CD14-positive monocyte (primary cell): ENCODE measurements at regions not wholly inside any gene's neighbourhood (a gene's known extent, or its start where the extent isn't known, plus 50 kb on each side); places are given as distances from the start of the nearest gene placed in this dataset.

Source experiments
- DNase-seq, 3 donors: peaks; one replicate each; pipeline ENCODE4 v3.0.0-alpha.2; 2011 to 2022
- H2AFZ ChIP-seq: 2 replicates; pipeline ENCODE4 v1.6.0; 2012; ENCODE audit warnings: mild to moderate bottlenecking, low read depth, low read length, inconsistent platforms; ENCODE audit not compliant: insufficient read depth, poor library complexity, severe bottlenecking
- H3K27ac ChIP-seq, 2 donors: 1 replicate in 1 of 2; 2 replicates in 1 of 2; pipeline ENCODE4 v1.5.1; 2012 to 2013; ENCODE audit warnings: low read length in 2 of 2, control low read depth in 1 of 2, inconsistent platforms in 1 of 2, low read depth in 1 of 2, mild to moderate bottlenecking in 1 of 2
- H3K27me3 ChIP-seq, 2 donors: one replicate each; pipeline versions ENCODE4 v1.6.0 to v1.6.1; 2011 to 2013; ENCODE audit warnings: low read length in 2 of 2; ENCODE audit not compliant: control insufficient read depth in 2 of 2, insufficient read depth in 2 of 2
- H3K36me3 ChIP-seq, 2 donors: replicated peaks in 1 of 2; 1 replicate in 1 of 2; 2 replicates in 1 of 2; pipeline versions ENCODE4 v1.5.1 to v1.6.1; 2012 to 2013; ENCODE audit warnings: low read length in 2 of 2, control low read depth in 1 of 2, inconsistent platforms in 1 of 2, mild to moderate bottlenecking in 1 of 2; ENCODE audit not compliant: insufficient read depth in 2 of 2, control insufficient read depth in 1 of 2
- H3K4me1 ChIP-seq, 2 donors: 1 replicate in 1 of 2; 2 replicates in 1 of 2; pipeline versions ENCODE4 v1.5.1 to v1.6.1; 2012 to 2013; ENCODE audit warnings: low read length in 2 of 2, control low read depth in 1 of 2, inconsistent platforms in 1 of 2, mild to moderate bottlenecking in 1 of 2, moderate library complexity in 1 of 2; ENCODE audit not compliant: insufficient read depth in 2 of 2, control insufficient read depth in 1 of 2
- H3K4me2 ChIP-seq: replicated peaks from 2 replicates; pipeline ENCODE3; 2012; ENCODE audit warnings: low read length, moderate library complexity, mild to moderate bottlenecking; ENCODE audit not compliant: poor library complexity, severe bottlenecking; ENCODE audit errors: extremely low read depth
- H3K4me3 ChIP-seq, 3 experiments: fragments of 200-600 bp in 1 of 3; sonication (generic) in 1 of 3; replicated peaks in 1 of 3; 1 replicate in 2 of 3; 2 replicates in 1 of 3; pipeline ENCODE4 v1.5.1; 2011 to 2013; ENCODE audit warnings: low read length in 3 of 3, mild to moderate bottlenecking in 3 of 3, control low read depth in 2 of 3, low read depth in 2 of 3, inconsistent platforms in 1 of 3, moderate library complexity in 1 of 3
- H3K79me2 ChIP-seq: 2 replicates; pipeline ENCODE4 v1.6.0; 2012; ENCODE audit warnings: mild to moderate bottlenecking, control low read depth, inconsistent platforms, low read length, moderate library complexity; ENCODE audit not compliant: insufficient read depth
- H3K9ac ChIP-seq: 2 replicates; pipeline ENCODE4 v1.6.0; 2017; ENCODE audit warnings: low read length, mild to moderate bottlenecking; ENCODE audit not compliant: insufficient read depth, poor library complexity, severe bottlenecking
- H3K9me3 ChIP-seq, 2 donors: replicated peaks in 1 of 2; 1 replicate in 1 of 2; 2 replicates in 1 of 2; pipeline versions ENCODE4 v1.5.1 to v1.6.1; 2012 to 2013; ENCODE audit warnings: low read length in 2 of 2, control low read depth in 1 of 2; ENCODE audit not compliant: control insufficient read depth in 1 of 2, insufficient read depth in 1 of 2
- H4K20me1 ChIP-seq: 2 replicates; pipeline ENCODE4 v1.6.0; 2012; ENCODE audit warnings: mild to moderate bottlenecking, low read length, control low read depth, moderate library complexity; ENCODE audit not compliant: insufficient read depth
- H3K27ac Mint-ChIP-seq, 7 donors: one replicate each; pipeline ENCODE4 v1.8.0; 2020; ENCODE audit warnings: mild to moderate bottlenecking in 7 of 7, mixed read lengths in 7 of 7, moderate library complexity in 6 of 7, inconsistent platforms in 2 of 7
- H3K27me3 Mint-ChIP-seq, 3 donors: one replicate each; pipeline ENCODE4 v1.8.0; 2021 to 2022; ENCODE audit warnings: low read depth in 3 of 3, mild to moderate bottlenecking in 3 of 3, mixed read lengths in 3 of 3, moderate library complexity in 3 of 3, inconsistent platforms in 1 of 3
- H3K36me3 Mint-ChIP-seq, 2 donors: one replicate each; pipeline ENCODE4 v1.8.0; 2020; ENCODE audit warnings: mixed read lengths in 2 of 2, inconsistent platforms in 1 of 2, mild to moderate bottlenecking in 1 of 2
- H3K4me1 Mint-ChIP-seq: one replicate; pipeline ENCODE4 v1.8.0; 2020; ENCODE audit warnings: mild to moderate bottlenecking, mixed read lengths
- H3K4me3 Mint-ChIP-seq, 2 donors: one replicate each; pipeline ENCODE4 v1.8.0; 2020; ENCODE audit warnings: mild to moderate bottlenecking in 2 of 2, mixed read lengths in 2 of 2, moderate library complexity in 1 of 2
- H3K9me3 Mint-ChIP-seq, 7 donors: one replicate each; pipeline ENCODE4 v1.8.0; 2020 to 2022; ENCODE audit warnings: mixed read lengths in 7 of 7, mild to moderate bottlenecking in 6 of 7, moderate library complexity in 6 of 7, inconsistent platforms in 2 of 7
- CTCF ChIP-seq: fragments of 200-600 bp; IDR thresholded peaks from one replicate; pipeline ENCODE4 v1.8.0; 2022; ENCODE audit warnings: antibody characterized with exemption, mild to moderate bottlenecking
- WGBS: methylation state at CpG from one replicate; pipeline ENCODE4 v1.1.5; 2013; ENCODE audit warnings: missing lambda C conversion rate; ENCODE audit not compliant: insufficient coverage; 5-methylcytosine and 5-hydroxymethylcytosine counted together
- intact Hi-C, 2 donors: fragments of 100-400 bp; cut with micrococcal nuclease; formaldehyde crosslinking; loops; one replicate each; pipeline versions ENCODE4 v1.15.0 to v1.15.1; 2023

- no peak for TF ChIP-seq CTCF
- Histone ChIP-seq H3K36me3 (no peaks in the 10 kb centered on the region), H3K9ac (no peak overlapping the region), H4K20me1 (no peaks in the 10 kb centered on the region), H3K79me2 (no peaks in the 10 kb centered on the region), H3K4me2 (no peak overlapping the region), H3K9me3 (peaks cover 0 to 3% of the 10 kb centered on the region in 2 donors), H3K27ac (no peak overlapping the region), H3K4me3 (no peak overlapping the region), H2AFZ (no peak overlapping the region), H3K27me3 (peaks cover 6 to 29% of the 10 kb centered on the region in 2 donors), H3K4me1 (no peaks in the 10 kb centered on the region)
- WGBS, result 83% methylated on average over 13 of the region's 13 CpGs
- no peaks in the 10 kb centered on the region for H3K4me1 Mint-ChIP-seq
- H3K27ac Mint-ChIP-seq, result no peak overlapping the region
- peaks cover 0 to 10% (median 4%) of the 10 kb centered on the region in 7 donors for H3K9me3 Mint-ChIP-seq
- H3K4me3 Mint-ChIP-seq, result peak overlapping the region in 1 of 2 donors; percentile 32
- H3K27me3 Mint-ChIP-seq, result peaks cover 16 to 29% (median 26%) of the 10 kb centered on the region in 3 donors
- no peaks in the 10 kb centered on the region for H3K36me3 Mint-ChIP-seq
- intact Hi-C loops, result no loop called here
- DNase-seq, result no peak
Measured at GRCh38 chr7:54663186-54663585, 95.8 kb downstream of the SEC61G start.

DNA sequence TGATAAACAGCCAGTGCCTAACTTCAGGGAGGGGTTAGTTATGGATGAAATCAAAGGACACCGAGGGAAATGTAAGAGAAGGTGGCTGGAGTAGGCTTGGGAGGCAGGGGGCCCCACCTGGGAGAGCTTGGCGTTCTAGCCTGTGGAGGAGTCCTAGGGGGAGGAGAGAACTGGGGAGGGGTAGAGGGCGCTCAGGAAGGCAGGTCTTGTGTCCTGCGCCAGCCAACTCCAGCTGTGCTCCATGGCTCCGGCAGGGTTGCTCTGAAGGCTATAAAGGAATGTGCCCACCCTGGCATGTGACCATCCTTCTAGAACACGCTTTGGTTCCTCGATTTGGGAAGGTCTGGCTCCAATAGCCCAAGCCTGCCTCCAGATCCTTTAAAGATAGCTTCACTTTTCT, 96.3 kb downstream of the SEC61G start:
- H3K4me1 Mint-ChIP-seq, result no peaks in the 10 kb centered on the region
- peaks cover 6 to 29% of the 10 kb centered on the region in 2 donors for H3K27me3 ChIP-seq

More for the DNA sequence above, 96.3 kb downstream of the SEC61G start:
- Mint-ChIP-seq H3K9me3 (peaks cover 0 to 9% (median 4%) of the 10 kb centered on the region in 7 donors), H3K36me3 (no peaks in the 10 kb centered on the region), H3K27ac (no peak overlapping the region), H3K4me3 (no peak overlapping the region), H3K27me3 (peaks cover 16 to 29% (median 26%) of the 10 kb centered on the region in 3 donors)
- Histone ChIP-seq H3K9ac (no peak overlapping the region), H2AFZ (no peak overlapping the region), H3K9me3 (peaks cover 0 to 3% of the 10 kb centered on the region in 2 donors), H3K4me1 (no peaks in the 10 kb centered on the region), H3K36me3 (no peaks in the 10 kb centered on the region), H4K20me1 (no peaks in the 10 kb centered on the region), H3K4me2 (no peak overlapping the region), H3K79me2 (no peaks in the 10 kb centered on the region), H3K27ac (no peak overlapping the region), H3K4me3 (no peak overlapping the region)
- TF ChIP-seq CTCF, result no peak
- intact Hi-C loops, result no loop called here
- 90% methylated on average over 6 of the region's 7 CpGs for WGBS
- no peak for DNase-seq
